Neuronal stem cell (in vitro differentiated cells): ENCODE measurements at regions not wholly inside any gene's neighbourhood (a gene's known extent, or its start where the extent isn't known, plus 50 kb on each side); places are given as distances from the start of the nearest gene placed in this dataset.

ENCODE experiments used
- DNase-seq: peaks from one replicate; pipeline ENCODE4 v3.0.0-alpha.2; 2013; ENCODE audit warnings: low spot score
- H2AFZ ChIP-seq: one replicate; pipeline ENCODE4 v1.6.1; 2013; ENCODE audit warnings: mild to moderate bottlenecking, low read length, inconsistent platforms
- H2AK5ac ChIP-seq: 2 replicates; pipeline ENCODE4 v1.6.1; 2013; ENCODE audit warnings: low read depth, mild to moderate bottlenecking, inconsistent platforms, low read length, moderate library complexity, mixed read lengths
- H2BK120ac ChIP-seq: 2 replicates; pipeline ENCODE4 v1.6.1; 2013; ENCODE audit warnings: low read depth, mild to moderate bottlenecking, inconsistent platforms, low read length, moderate library complexity, mixed read lengths
- H2BK12ac ChIP-seq: one replicate; pipeline ENCODE4 v1.6.1; 2013; ENCODE audit warnings: low read length, inconsistent platforms
- H2BK15ac ChIP-seq: 2 replicates; pipeline ENCODE4 v1.6.1; 2013; ENCODE audit warnings: mild to moderate bottlenecking, low read length, inconsistent platforms, mixed read lengths
- H2BK5ac ChIP-seq: one replicate; pipeline ENCODE4 v1.6.1; 2013; ENCODE audit warnings: inconsistent platforms, mild to moderate bottlenecking, low read length, moderate library complexity
- H3K14ac ChIP-seq: one replicate; pipeline ENCODE4 v1.6.1; 2013; ENCODE audit warnings: low read length, inconsistent platforms
- H3K18ac ChIP-seq: 2 replicates; pipeline ENCODE4 v1.6.1; 2013; ENCODE audit warnings: low read length, inconsistent platforms
- H3K23ac ChIP-seq: 2 replicates; pipeline ENCODE4 v1.6.1; 2013; ENCODE audit warnings: low read depth, mild to moderate bottlenecking, mixed read lengths, low read length, inconsistent platforms; ENCODE audit not compliant: poor library complexity
- H3K27ac ChIP-seq: replicated peaks from 3 replicates; pipeline ENCODE4 v1.5.1; 2013; ENCODE audit warnings: low read length, inconsistent platforms
- H3K27me3 ChIP-seq, 3 experiments: 2 replicates each; pipeline ENCODE4 v1.6.1; 2013; ENCODE audit warnings: low read length in 3 of 3, mild to moderate bottlenecking in 2 of 3, inconsistent platforms in 1 of 3, low read depth in 1 of 3, mixed read lengths in 1 of 3, moderate library complexity in 1 of 3; ENCODE audit not compliant: control insufficient read depth in 3 of 3, insufficient read depth in 3 of 3
- H3K36me3 ChIP-seq, 2 donors: replicated peaks in 1 of 2; 2 replicates each; pipeline ENCODE4 v1.6.1; 2013; ENCODE audit warnings: low read length in 2 of 2; ENCODE audit not compliant: control insufficient read depth in 2 of 2, insufficient read depth in 2 of 2
- H3K4ac ChIP-seq: 2 replicates; pipeline ENCODE4 v1.6.1; 2013; ENCODE audit warnings: inconsistent platforms, mild to moderate bottlenecking, low read length, moderate library complexity
- H3K4me1 ChIP-seq, 2 donors: 1 replicate in 1 of 2; 2 replicates in 1 of 2; pipeline ENCODE4 v1.6.1; 2013; ENCODE audit warnings: low read length in 2 of 2, low read depth in 1 of 2; ENCODE audit not compliant: control insufficient read depth in 2 of 2, insufficient read depth in 1 of 2
- H3K4me2 ChIP-seq: one replicate; pipeline ENCODE4 v1.6.1; 2013; ENCODE audit warnings: mild to moderate bottlenecking, low read length, inconsistent platforms; ENCODE audit not compliant: insufficient read depth, poor library complexity, severe bottlenecking
- H3K4me3 ChIP-seq, 2 donors: 2 replicates each; pipeline ENCODE4 v1.5.1; 2013; ENCODE audit warnings: low read length in 2 of 2, mild to moderate bottlenecking in 2 of 2, inconsistent platforms in 1 of 2, moderate library complexity in 1 of 2
- H3K79me1 ChIP-seq: one replicate; pipeline ENCODE4 v1.6.1; 2013; ENCODE audit warnings: low read depth, mild to moderate bottlenecking, inconsistent platforms, low read length, moderate library complexity
- H3K9ac ChIP-seq: one replicate; pipeline ENCODE4 v1.6.1; 2013; ENCODE audit warnings: mild to moderate bottlenecking, low read depth, low read length, inconsistent platforms; ENCODE audit not compliant: poor library complexity
- H3K9me3 ChIP-seq, 2 donors: replicated peaks in 1 of 2; 2 replicates each; pipeline versions ENCODE3 to v1.6.1; 2013; ENCODE audit warnings: low read length in 2 of 2, mild to moderate bottlenecking in 2 of 2, inconsistent platforms in 1 of 2, low read depth in 1 of 2, mixed read lengths in 1 of 2, moderate library complexity in 1 of 2; ENCODE audit not compliant: control insufficient read depth in 2 of 2, insufficient read depth in 1 of 2
- H4K8ac ChIP-seq: one replicate; pipeline ENCODE4 v1.6.1; 2013; ENCODE audit warnings: low read depth, mild to moderate bottlenecking, inconsistent platforms, low read length, moderate library complexity
- H4K91ac ChIP-seq: one replicate; pipeline ENCODE4 v1.6.1; 2013; ENCODE audit warnings: low read length, low read depth, mild to moderate bottlenecking, inconsistent platforms; ENCODE audit not compliant: poor library complexity
- WGBS, 2 donors: extraction: QIAGEN DNeasy Blood & Tissue Kit; methylation state at CpG; one replicate each; pipeline ENCODE4 v1.1.7; 2013; ENCODE audit warnings: missing lambda C conversion rate in 2 of 2, mixed read lengths in 1 of 2; ENCODE audit not compliant: insufficient read length in 2 of 2, insufficient replicate concordance in 1 of 2; ENCODE audit errors: extremely low coverage in 2 of 2; 5-methylcytosine and 5-hydroxymethylcytosine counted together

DNA sequence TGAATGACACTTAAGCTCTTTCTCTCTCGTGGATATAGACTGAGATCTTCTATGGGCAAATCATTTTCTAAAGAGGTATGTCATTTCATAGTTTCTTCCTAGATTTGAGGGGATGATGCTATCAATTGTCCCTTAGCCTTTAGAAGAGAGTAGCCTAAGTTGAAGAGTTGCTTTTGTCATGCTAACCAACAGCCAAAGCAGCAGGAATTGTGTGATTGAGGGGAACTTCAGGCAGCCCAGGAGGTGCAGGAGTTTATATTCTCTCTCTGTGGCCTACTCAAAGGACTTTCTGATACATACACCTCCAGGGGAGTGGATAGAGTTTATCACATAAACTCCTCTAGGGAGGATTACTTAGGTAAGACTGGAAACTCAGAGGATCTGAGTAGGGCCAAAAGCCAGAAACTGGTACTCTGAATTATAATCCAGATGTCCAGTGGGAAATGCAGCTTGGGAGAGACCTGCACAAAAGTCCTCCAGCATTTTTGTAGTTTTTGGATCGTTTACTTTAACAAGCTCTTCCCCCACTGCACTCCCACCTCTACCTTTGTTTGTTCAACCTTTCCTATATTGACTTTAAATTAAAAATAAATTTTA, 150.7 kb upstream of the CCDC68 start:
- no peaks in the 10 kb centered on the region for H3K79me1 ChIP-seq
- no peak for DNase-seq
- WGBS, 2 donors: no CpG with 5 or more reads among the region's 2 CpGs
- no peak overlapping the region for H2AFZ ChIP-seq
- no peaks in the 10 kb centered on the region for H3K9me3 ChIP-seq
- no peak overlapping the region for H2BK12ac ChIP-seq
- no peak overlapping the region for H2BK120ac ChIP-seq
- H3K4me2 ChIP-seq: no peak overlapping the region
- H3K9ac ChIP-seq: no peak overlapping the region
- no peak overlapping the region for H3K14ac ChIP-seq
- no peak overlapping the region for H2AK5ac ChIP-seq
- H3K4ac ChIP-seq: no peak overlapping the region
- no peak overlapping the region for H2BK15ac ChIP-seq
- no peak overlapping the region for H3K18ac ChIP-seq
- H3K23ac ChIP-seq: no peak overlapping the region
- H2BK5ac ChIP-seq: no peak overlapping the region
- H3K36me3 ChIP-seq: no peaks in the 10 kb centered on the region
- no peaks in the 10 kb centered on the region for H3K4me1 ChIP-seq
- H3K4me3 ChIP-seq: no peak overlapping the region
- no peak overlapping the region for H3K27ac ChIP-seq
- H3K27me3 ChIP-seq: no peaks in the 10 kb centered on the region
- H4K8ac ChIP-seq: no peak overlapping the region
- H4K91ac ChIP-seq: no peak overlapping the region

DNA sequence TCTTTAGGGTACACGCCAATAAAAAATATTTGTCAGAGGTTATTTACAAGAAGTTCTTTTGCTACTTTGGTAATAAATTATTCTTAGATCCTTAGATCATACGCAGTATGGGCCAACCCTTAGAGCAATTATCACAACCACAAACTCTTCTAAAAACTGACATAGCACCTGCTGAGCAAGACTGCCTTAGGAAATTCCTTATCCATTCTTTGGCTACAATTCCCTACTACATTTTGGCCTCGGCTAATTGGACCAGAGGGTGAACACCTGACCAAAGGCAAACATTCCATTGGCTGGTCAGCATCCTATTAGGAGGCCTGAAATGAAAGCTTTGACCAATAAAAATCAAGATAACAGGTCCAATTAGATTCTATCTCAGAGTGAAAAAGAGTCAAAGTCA, 147.6 kb upstream of the CCDC68 start:
- Histone ChIP-seq H3K4me1 (no peaks in the 10 kb centered on the region), H3K18ac (no peak overlapping the region), H2BK12ac (no peak overlapping the region), H2BK120ac (no peak overlapping the region), H3K9me3 (no peaks in the 10 kb centered on the region), H3K4ac (no peak overlapping the region), H2BK15ac (no peak overlapping the region), H2AFZ (no peak overlapping the region), H3K9ac (no peak overlapping the region), H3K23ac (no peak overlapping the region), H4K91ac (no peak overlapping the region), H3K36me3 (no peaks in the 10 kb centered on the region), H2AK5ac (no peak overlapping the region), H3K4me2 (no peak overlapping the region), H4K8ac (no peak overlapping the region), H2BK5ac (no peak overlapping the region), H3K27me3 (no peaks in the 10 kb centered on the region), H3K4me3 (no peak overlapping the region), H3K14ac (no peak overlapping the region), H3K27ac (no peak overlapping the region), H3K79me1 (no peaks in the 10 kb centered on the region)
- no peak for DNase-seq
- WGBS, 2 donors: no CpG with 5 or more reads among the region's 3 CpGs

DNA sequence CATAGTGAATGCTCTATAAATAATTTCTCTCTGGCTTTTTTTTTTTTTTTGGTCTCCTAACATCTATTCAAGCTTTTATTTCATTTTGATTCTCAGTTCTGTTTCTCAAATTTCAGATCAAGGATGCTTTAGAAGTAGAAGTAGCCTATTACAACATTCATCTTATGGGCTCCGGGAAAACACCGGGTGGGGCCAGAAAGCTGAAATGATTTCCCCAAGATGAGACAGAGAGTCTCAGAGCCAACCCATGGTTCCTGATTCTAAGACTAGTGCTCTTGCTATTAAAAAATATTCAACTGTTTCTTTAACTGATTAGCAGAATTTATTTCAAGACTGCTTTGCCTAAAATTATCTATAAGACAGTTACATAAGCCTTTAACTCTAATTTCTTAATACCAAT, 147.2 kb upstream of the CCDC68 start:
- H3K4me1 ChIP-seq: no peaks in the 10 kb centered on the region
- H3K23ac ChIP-seq: no peak overlapping the region
- no peak overlapping the region for H2BK15ac ChIP-seq
- H2BK12ac ChIP-seq: no peak overlapping the region
- no peak overlapping the region for H3K27ac ChIP-seq
- no peaks in the 10 kb centered on the region for H3K79me1 ChIP-seq
- H3K18ac ChIP-seq: no peak overlapping the region
- H2AFZ ChIP-seq: no peak overlapping the region
- no peaks in the 10 kb centered on the region for H3K36me3 ChIP-seq
- H3K4me2 ChIP-seq: no peak overlapping the region
- no peaks in the 10 kb centered on the region for H3K9me3 ChIP-seq
- H3K14ac ChIP-seq: no peak overlapping the region
- no peak overlapping the region for H3K4me3 ChIP-seq
- no peak overlapping the region for H3K9ac ChIP-seq
- WGBS, 2 donors: no CpG with 5 or more reads among the region's 2 CpGs
- H4K91ac ChIP-seq: no peak overlapping the region
- no peaks in the 10 kb centered on the region for H3K27me3 ChIP-seq
- H2BK5ac ChIP-seq: no peak overlapping the region
- no peak overlapping the region for H4K8ac ChIP-seq
- no peak overlapping the region for H2BK120ac ChIP-seq
- H2AK5ac ChIP-seq: no peak overlapping the region
- DNase-seq: no peak
- H3K4ac ChIP-seq: no peak overlapping the region

DNA sequence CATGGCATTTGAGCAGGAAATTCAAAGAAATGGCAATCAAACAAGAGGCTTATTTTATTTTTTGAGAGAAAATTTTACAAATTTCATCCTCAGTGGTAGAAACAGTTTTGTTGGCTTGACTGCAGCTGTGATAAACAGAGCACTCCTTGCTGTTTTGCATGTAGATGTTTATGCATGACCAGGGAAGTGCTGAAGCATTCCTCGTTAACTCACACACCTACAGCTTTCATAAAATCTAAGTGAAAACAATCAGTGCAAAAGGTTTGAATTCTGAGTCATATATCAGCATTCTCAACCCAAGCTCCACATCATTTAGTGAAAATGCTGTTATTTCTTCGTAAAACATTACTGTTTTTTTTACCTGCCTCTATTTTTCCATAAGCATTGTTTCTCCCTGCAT, 146.6 kb upstream of the CCDC68 start:
- no peaks in the 10 kb centered on the region for H3K79me1 ChIP-seq
- no peak overlapping the region for H3K27ac ChIP-seq
- no peak overlapping the region for H3K4me3 ChIP-seq
- no peak overlapping the region for H3K18ac ChIP-seq
- no peak overlapping the region for H4K8ac ChIP-seq
- H2AFZ ChIP-seq: no peak overlapping the region
- H3K4me1 ChIP-seq: no peaks in the 10 kb centered on the region
- H3K9ac ChIP-seq: no peak overlapping the region
- no peak overlapping the region for H4K91ac ChIP-seq
- H3K14ac ChIP-seq: no peak overlapping the region
- no peaks in the 10 kb centered on the region for H3K36me3 ChIP-seq
- DNase-seq: no peak
- no peak overlapping the region for H3K23ac ChIP-seq
- H2BK12ac ChIP-seq: no peak overlapping the region
- no peak overlapping the region for H3K4me2 ChIP-seq
- WGBS, 2 donors: no CpG with 5 or more reads among the region's 2 CpGs
- no peak overlapping the region for H2BK120ac ChIP-seq
- H3K9me3 ChIP-seq: no peaks in the 10 kb centered on the region
- H3K27me3 ChIP-seq: no peaks in the 10 kb centered on the region
- no peak overlapping the region for H3K4ac ChIP-seq
- no peak overlapping the region for H2BK5ac ChIP-seq
- H2AK5ac ChIP-seq: no peak overlapping the region
- no peak overlapping the region for H2BK15ac ChIP-seq
